HUDEP-2 (cell line): ENCODE measurements at regions not wholly inside any gene's neighbourhood (a gene's known extent, or its start where the extent isn't known, plus 50 kb on each side); places are given as distances from the start of the nearest gene placed in this dataset.

Source experiments
- DNase-seq, 76 experiments: peaks; one replicate each; lab custom pipeline; 2025; ENCODE audit not compliant: unreplicated experiment in 76 of 76; lab: John Stamatoyannopoulos, UW

DNA sequence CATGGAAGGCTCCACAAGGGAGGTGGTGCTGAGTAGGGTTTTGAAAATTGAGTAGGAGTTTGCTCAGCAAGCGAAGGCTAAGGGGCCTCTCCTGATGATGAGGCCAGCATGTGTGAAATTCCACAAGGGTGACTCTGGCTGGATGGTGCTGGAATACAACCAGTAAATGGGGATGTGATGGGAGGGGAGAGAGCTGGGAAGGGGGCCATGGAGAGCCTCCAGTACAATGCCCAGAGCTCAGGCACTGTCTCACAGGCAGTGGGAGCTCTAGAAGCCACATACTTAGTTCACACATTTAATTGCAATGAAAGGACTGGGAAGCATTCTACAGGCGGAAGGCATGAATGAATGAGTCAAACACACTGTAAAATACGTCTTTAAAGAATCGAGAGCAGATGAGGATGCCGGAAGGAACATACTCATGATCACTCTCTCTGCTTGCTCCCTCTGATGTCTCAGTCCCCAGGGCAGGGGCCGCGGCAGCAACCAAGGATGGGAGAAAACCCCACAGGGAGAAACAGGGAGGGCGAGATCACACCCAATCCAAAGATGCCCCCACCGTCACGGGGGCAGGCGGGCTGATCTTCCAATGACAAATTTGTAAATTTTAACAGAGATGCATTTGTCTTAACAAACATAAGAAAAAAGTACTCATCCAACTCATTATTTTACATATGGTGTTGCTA lies 261.0 kb downstream of the NSG2 start:
- DNase-seq, result no peak

DNA sequence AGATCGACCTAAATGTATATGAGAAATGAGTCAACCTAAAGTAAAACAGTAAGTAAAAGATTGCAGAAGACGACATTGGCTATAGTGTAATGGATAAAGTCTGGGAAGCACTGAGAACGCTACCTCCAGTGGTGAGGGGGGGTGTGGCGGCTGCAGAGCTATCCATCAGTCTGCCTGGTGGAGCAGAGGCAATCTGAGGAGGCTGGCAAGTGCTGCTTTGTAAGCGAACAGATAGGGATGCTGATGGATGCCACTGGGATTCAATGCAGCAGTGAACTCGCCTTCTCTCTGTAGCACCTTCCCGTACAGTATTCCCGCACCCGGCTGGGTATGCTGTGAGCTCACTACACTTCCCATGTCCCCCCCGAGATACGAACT lies 261.5 kb downstream of the NSG2 start:
- no peak for DNase-seq

DNA sequence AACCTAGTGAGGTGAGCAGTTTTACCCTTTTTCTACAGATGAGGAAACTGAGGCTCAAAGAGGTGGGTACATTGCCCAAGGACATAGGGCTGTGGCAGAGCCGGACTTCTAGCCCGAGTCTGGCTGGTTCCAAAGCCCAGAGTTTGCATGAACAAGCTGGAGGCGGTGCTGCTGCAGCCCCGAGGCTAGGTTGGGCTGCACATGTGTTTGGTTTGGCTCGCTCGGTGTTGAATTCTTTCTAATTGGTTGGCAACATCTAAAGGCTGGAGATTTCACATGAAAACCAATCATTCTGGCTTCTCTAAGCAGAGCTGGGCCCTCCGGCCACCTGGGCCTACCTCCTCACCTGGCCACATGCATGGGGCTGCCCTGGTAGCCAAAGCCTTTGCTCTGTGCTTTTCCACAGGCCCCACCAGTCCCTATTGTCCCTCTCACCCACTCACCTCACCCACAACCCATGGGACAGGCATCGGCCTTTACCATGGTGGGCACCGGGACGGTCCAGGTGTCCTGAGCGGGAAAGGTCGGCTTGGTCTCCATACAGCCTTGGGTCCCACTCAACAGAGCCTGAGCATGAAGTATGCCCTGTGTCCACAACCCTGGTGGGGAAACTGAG lies 262.3 kb downstream of the NSG2 start:
- no peak for DNase-seq

DNA sequence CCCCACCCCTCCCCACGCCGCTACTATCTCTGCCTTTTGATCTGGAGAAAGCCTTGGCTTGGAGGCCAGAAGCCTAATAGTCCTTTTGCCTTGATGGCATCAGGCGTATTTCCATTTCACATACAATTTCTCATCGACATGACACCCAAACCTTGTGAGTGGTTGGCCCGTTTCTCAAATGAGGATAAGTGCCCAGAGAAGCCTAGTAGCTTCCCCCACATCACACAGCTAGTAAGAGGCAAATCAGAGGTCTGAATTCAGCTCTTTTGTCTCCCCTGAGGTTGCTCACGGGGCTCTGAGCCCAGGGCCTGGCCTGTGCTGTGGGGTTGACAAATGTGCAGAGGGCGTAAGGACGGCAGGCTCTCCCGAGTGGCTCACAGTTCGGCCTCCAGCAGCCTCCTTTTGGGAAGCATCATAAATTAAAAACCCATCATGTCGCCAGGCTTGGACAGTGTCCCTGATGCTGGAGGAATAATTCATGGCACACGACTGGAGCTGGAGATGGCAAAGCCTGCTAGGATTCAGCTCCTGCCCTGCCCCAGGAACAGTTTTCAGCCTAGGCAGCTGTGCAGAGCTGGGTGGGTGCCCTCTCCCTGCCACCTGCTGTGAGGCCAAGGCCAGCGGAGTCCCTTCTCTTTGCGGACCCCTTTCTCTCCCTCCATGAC lies 263.8 kb downstream of the NSG2 start:
- no peak for DNase-seq

DNA sequence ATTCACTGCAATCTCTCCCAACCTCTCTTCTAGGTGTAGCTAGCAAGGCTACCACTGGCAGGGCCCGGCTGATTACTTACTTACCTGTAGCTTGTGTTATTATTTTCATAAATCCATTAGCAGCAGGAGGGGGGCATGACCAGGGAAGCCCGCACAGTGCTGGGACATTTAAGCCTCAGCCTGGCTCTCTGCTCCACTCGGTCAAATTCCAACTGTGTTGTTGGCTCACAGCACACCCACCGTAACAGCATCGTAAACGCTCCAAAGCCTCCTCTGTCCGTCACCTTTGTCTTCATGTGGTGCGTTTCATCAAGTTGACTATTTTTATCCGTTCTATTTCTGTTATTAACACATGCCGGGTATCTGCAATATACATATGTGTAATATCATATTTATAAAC lies 264.7 kb downstream of the NSG2 start:
- no peak for DNase-seq

DNA sequence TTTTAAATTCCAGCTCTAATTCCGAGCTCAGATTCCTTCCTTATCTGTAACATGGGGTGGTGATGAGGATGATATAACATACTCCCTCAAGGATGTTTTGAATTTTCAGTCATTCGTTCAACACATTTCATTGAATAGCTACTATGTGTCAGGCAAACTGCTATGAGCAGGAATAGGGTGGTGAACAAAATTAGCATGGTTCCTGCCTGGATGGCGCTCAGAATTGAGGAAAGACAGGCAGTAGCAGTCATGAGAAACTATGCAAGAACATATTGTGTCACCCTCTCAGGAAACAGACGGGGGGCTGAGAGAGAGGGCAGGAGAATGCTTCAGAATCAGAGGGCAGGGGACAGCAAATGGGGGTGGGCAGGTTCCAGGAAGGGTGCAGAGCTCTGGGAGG lies 265.2 kb downstream of the NSG2 start:
- no peak for DNase-seq

DNA sequence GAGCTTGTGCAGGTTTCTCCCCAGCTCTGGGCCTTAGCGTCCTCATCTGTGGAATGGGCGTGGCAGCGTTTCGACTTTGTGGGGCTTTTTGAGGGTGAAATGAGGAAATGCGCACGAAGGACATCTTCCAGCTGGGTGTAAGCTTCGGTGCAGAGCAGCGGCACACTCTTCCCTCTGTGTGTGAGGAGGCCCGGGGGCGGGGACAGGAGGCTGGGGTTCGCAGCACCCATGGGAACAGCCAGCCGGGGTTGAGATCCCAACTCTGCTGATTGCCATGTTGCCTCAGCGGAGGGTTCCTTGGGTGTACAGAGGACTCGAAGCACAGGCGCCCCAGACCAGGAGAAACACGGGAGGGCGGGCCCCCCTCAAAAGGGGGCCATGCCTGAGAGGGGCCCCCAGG lies 265.6 kb downstream of the NSG2 start:
- no peak for DNase-seq

DNA sequence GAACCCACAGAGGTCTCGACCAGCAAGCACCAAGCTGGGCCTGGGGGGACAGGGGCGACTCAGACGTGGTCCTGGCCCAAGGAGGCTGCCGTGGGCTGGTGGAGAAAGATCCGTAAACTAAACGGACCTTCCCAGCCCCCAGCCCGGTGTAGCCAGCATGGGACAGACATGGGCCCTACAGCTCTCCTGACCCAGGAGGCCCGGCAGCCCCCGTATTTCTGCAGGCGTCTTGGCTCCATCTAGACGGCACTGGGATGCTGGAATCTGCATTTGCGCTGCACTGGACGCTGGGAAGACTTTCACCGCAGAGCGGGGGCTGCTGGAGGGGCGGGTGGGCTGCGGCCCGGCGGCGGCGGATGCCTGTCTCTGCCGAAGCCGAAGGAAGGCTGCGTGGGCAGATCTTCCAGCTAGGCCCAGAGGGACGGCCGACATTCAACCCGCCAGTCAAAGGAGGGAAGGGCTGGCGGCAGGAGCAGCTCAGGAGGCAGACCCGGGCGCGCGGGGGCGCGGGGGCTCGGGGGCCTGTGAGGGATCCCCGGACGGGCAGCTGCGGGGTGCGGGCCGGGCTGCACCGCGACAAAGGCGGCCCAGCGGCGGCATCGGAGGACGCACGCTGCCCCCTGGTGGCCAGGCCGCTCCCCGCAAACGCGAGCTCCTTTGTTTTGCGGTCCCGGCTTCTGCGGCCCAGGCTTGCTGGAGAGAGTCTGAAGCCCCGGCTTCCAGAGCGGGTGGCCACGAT lies 266.2 kb downstream of the NSG2 start:
- peak in 38 of 76 experiments; percentile 1 to 60 (median 24) for DNase-seq

DNA sequence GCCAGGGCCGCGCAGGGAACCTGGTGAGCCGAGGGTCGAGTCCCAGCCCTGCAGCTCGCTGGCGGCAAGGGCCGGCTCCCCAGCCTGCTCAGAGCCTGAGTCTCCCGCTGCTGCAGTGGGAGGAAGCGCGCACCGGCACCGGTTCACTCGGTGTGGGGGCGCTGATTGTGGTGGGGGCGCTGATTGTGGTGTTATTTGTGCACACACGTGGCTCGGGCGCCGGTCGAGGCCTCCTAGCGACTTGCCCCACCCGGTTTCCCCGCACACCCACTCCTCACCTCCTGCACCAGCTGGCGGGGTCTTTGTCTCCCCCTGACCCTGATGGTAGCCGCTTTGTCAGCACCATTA lies 266.7 kb downstream of the NSG2 start:
- DNase-seq, result no peak

DNA sequence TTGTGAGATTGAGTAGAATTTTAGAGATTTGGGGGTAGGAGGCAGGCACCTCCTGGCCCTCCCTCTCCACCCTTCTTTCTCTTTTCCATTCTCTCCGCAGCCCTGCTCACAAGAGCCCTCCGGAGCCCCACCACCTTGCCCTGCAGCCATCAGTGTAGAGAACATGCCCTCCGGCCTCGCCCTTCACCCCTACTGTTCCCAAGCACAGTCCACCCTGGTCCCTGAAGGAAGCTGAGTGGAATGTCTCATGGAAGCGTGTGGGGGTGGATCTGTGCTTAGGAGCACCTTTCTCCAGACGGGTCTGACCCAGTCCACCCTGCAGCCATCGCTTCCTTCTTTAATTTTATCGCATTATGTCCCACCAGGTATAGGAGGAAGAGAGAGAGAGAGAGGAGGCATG lies 267.1 kb downstream of the NSG2 start:
- DNase-seq, result no peak

DNA sequence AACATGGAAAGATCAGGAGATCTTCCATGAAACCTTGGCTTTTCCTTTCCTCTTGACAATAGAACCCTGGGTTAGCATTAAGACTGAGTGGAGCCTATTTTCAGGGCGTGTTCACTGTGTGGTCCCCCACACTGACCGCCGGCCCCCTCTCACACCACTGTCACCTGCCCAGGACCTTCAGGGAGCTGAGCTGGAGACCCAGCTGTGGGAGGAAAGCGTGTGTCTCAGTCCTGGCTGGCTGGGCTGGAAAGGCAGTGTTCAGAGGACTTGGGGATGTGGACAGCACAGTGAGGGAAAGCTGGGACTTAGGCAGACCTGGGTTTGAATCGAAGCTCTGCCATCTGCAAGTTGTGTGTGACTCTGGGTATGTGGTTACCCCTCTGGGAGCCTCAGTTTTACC lies 268.1 kb downstream of the NSG2 start:
- no peak for DNase-seq

DNA sequence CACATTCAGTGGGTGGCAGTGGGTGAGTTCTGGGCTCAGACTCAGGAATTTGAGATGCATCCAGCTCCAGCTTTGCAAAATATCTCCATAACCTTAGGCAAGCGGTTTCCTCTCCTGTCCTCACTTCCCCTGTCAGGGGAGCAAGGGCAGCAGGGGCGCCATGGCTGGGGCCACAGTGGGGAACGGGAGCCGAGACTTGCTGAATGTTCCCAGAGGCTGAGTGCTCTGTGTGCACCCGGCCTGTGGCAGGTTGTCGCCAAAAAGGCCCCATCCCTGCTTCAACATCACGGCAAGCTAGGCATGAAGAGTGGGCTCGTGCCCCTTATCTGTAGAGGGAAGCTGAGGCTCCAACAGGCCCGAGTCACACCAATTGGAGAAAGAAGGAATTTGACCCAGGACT lies 268.8 kb downstream of the NSG2 start:
- no peak for DNase-seq

DNA sequence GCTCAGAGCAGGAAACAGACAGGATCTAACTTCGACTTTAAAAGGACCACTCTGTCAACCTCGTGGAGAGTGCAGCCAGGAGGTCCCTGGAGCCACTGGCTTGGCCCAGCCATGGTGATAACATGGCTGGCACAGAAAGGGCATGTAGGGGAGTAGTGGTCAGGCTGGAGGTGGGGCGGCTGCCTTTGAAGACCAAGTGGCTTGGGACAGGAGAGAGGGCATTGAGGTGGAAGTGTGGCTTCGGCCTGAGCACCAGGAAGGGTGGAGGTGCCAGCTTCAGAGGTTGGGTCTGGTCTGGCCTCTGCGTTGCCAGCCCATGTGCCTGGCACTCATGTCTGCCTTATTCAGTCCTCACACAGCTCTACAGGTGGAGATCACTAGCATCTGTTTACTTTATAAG lies 270.0 kb downstream of the NSG2 start:
- no peak for DNase-seq

DNA sequence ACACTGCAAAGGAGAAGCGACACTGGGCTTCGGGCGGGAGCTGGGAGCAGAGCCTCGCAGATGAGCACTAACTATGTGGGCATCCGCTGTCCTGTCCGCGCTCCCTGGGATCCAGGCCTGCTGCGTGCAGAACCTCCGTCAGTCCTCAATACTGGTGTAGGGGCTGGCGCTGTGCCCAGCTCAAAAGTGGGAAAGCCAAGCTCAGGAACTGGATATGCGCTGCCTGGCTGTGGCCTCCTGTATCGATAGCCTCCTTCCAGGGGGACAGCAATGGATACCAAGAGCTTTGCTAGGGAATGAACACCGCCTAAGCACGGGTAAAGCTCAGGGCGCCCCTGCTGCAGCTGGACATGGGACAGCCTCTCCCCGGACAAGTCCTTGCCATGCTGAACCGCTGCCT lies 270.4 kb downstream of the NSG2 start:
- DNase-seq, result no peak

DNA sequence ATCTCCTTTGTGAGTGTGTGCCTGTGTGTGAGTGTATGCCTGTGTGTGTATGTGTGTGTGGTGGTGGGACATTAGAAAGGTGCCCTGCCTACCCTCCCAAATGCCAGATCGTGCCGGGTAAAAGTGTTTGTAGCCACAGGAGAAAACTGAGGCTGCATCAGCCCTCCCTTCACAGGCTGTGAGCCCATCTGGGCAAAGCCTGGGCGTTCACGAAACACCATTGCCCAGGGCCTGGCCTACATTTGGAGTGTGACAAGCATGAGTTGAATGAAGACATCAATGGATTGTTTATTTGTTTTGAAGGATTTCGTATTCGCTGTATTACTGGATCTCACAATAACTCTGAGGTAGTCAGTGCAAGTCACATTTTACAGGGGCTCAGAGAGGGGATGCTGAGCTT lies 270.8 kb downstream of the NSG2 start:
- DNase-seq, result no peak

DNA sequence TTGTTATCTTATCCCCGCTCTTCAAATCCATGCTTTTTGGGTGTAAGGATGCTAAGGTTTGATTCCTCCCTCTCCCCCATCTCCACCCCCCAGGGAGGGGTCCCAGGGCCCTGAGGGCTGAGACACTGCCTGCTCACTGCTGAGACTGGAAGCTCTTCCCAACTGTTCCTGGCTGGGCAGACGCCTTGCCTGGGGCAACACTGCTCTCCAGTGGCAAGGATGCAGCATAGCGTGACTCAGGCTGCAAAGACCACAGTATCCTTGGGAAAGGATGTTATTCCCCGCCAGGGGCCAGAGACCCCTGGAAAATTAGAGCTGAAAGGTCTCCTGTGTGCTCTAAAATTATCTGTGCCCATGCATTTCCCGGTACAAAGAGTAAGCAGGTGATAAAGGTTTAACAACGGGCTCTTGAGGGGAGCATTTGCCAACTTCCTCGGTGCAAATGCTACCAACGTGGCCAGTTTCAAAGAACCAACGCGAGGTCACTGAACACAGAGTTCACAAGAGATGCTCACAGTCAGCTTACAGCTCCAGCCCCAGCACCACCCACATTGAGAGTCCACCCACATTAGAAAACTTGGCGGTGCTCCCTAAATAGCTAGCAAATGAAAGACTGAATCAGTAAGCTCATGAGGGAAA lies 271.9 kb downstream of the NSG2 start:
- DNase-seq, result peak in 11 of 76 experiments; percentile 2 to 34 (median 6)

DNA sequence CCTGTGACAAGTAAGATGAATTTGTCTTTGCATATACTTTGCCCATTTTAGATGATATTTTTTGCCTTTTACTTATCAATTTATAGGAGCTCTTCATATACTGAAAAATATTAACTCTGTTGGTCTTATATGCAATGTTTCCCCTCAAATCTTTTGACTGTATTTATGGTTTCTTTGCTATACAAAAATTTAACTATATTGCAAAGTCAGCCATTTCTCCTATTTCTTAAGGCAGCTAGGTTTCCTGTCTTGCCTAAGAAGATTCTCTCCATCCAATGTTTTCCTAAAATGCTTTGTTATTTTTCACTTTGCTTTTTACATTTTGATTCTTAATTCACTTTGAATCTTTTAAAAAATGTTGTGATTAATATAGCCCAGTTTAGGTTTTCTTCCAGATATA lies 273.1 kb downstream of the NSG2 start:
- DNase-seq, result no peak

DNA sequence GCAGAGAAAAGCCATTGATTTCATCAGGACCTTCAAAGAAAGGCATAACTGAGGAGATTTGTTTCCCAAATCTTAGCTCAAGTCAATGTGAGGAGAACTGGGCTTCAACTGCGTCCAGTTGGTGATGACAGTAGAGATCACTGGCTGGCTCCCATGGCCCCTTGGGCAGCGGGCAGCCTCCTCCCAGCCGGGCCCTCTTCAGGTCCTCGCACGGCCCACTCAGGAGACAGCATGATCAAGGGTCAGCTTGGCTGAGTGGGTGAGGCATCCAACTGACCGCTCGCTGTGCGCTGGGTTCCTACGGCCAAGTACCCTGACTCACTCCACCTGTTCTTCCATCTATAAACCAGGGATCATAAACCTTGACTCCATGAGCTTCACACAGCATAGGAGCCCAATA lies 274.0 kb downstream of the NSG2 start:
- no peak for DNase-seq

DNA sequence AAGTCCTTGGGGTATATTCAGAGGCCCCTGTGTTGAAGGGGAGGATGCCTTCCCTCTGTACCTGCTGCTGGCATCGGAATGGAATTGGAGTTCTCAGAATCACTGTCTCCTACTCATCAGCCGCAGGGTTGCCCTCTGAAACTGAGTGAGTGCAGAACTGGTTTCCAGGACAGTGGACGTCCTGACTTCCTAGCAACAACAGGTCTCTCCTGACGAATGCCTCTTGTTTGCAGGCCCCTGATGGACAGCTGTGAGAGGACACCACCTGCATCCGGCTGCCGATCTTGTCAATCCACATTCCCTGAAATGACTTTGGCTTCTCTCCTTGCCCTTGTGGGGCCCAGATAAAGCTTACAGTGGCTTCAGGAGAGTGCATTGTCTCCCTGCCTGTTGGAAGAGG lies 274.5 kb downstream of the NSG2 start:
- DNase-seq, result no peak

DNA sequence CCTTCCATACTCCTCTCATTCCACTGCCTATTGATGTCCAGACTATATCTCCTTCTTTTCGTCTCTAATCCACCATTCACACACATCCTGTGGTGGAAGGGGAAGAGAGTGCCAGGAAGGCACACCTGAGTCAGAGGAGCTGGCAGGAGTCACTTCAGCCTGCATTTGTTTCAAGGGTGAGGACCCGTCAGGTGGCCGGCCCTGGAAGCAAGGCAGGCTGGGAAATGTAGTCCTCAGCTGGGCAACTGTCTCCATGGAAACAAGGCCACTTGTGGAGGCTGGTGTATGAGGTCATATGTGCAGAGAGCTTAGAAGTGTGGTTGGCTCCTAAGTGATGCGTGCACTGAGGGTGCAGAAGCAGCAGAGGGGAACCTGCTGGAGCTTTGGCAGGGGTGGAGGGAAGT lies 278.4 kb downstream of the NSG2 start:
- DNase-seq, result no peak

DNA sequence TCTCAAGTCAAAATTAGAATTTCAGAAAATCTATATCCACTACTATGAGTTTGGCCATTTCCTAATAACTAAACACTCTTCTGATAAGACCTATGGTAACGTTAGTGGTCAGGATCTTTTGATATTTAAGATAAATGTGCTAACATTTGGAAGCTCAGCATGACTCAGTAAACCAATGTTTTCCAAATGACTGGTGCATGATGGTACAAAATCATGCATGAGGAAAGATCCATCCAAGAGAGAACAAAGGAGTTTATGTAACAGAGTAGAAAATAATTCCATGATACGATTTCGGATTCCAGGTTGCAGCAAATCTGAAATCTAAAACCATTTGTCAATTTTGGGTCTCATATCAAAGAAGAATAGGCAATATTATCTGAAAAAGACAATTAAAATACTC lies 279.2 kb downstream of the NSG2 start:
- DNase-seq, result no peak
